ENCODE measurements at regions not wholly inside any gene's neighbourhood (a gene's known extent, or its start where the extent isn't known, plus 50 kb on each side); places are given as distances from the start of the nearest gene placed in this dataset.

DNA sequence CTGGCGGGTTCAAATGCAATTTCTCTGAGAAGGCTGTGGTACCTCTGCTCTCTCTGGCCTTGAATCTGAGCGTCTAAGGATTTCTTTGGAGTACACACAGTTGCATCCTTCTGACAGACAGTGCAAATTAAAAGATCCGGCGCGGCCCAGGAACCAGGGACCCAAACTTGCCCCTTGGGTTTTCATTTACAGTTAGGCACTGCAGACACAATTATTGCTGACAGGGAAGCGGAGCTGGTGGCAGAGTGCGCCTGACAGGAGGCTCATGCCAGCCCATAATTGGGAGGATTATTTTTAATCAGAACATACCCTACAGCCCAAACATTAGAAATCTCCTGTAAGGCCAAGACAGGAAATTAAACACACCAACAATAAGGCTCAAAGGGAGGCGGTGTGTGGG, 1023.4 kb upstream of the RBFOX1 start:
- TF ChIP-seq, protein P1, sequence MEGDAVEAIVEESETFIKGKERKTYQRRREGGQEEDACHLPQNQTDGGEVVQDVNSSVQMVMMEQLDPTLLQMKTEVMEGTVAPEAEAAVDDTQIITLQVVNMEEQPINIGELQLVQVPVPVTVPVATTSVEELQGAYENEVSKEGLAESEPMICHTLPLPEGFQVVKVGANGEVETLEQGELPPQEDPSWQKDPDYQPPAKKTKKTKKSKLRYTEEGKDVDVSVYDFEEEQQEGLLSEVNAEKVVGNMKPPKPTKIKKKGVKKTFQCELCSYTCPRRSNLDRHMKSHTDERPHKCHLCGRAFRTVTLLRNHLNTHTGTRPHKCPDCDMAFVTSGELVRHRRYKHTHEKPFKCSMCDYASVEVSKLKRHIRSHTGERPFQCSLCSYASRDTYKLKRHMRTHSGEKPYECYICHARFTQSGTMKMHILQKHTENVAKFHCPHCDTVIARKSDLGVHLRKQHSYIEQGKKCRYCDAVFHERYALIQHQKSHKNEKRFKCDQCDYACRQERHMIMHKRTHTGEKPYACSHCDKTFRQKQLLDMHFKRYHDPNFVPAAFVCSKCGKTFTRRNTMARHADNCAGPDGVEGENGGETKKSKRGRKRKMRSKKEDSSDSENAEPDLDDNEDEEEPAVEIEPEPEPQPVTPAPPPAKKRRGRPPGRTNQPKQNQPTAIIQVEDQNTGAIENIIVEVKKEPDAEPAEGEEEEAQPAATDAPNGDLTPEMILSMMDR (conservative IDR thresholded peaks at IDR 0.05; ENCODE audit: low read length): no peak
- no peak for TF ChIP-seq EZH2phosphoT487 (IDR thresholded peaks at IDR 0.05; ENCODE audit: borderline replicate concordance, low read depth, low read length)
